ENCODE measurements at regions not wholly inside any gene's neighbourhood (a gene's known extent, or its start where the extent isn't known, plus 50 kb on each side); places are given as distances from the start of the nearest gene placed in this dataset.

- Histone ChIP-seq H3K36me3 (ENCODE audit: insufficient read depth, low read length) (no peaks in the 10 kb centered on the region), H3K4me2 (ENCODE audit: low read length) (no peak overlapping the region), H3K4me1 (ENCODE audit: insufficient read depth, low read length) (peaks cover 51% of the 10 kb centered on the region), H3K27me3 (ENCODE audit: insufficient read depth, low read length) (no peaks in the 10 kb centered on the region), H3K9me3 (ENCODE audit: insufficient read depth, low read depth, low read length) (no peaks in the 10 kb centered on the region), H3K79me2 (ENCODE audit: insufficient read depth, low read length) (peaks cover 57% of the 10 kb centered on the region), H3K27ac (ENCODE audit: low read depth, low read length) (no peak overlapping the region), H2AFZ (ENCODE audit: low read depth, low read length) (no peak overlapping the region), H4K20me1 (ENCODE audit: insufficient read depth, low read length) (no peaks in the 10 kb centered on the region), H3K4me3 (ENCODE audit: insufficient read depth, low read depth, low read length) (no peak overlapping the region), H3K9ac (ENCODE audit: low read length) (no peak overlapping the region)
- no peaks in the 10 kb centered on the region for H3K9me3 Mint-ChIP-seq (ENCODE audit: unreplicated experiment)
- peaks cover 57% of the 10 kb centered on the region for H3K4me1 Mint-ChIP-seq (ENCODE audit: low read depth, unreplicated experiment)
- DNase-seq (ENCODE audit: low read depth) (no peak), FAIRE-seq (no peak)
- no peak overlapping the region for H3K4me3 Mint-ChIP-seq (ENCODE audit: unreplicated experiment)
- peak overlapping the region; percentile 27 for H3K27ac Mint-ChIP-seq (ENCODE audit: unreplicated experiment)
- H3K27me3 Mint-ChIP-seq (ENCODE audit: low read depth, unreplicated experiment) = no peaks in the 10 kb centered on the region
- H3K36me3 Mint-ChIP-seq (ENCODE audit: low read depth, unreplicated experiment) = peaks cover 2% of the 10 kb centered on the region
- TF ChIP-seq EZH2 (IDR thresholded peaks at IDR 0.05; ENCODE audit: insufficient read depth, low read length) (no peak), CTCF (IDR thresholded peaks at IDR 0.05; ENCODE audit: insufficient read depth, low read depth, low read length) (no peak)
These were observed 144.9 kb downstream of the SOX4 start for GRCh38 chr6:21738180-21739094.

GRCh38 chr6:21739241-21739640 lies 145.7 kb downstream of the SOX4 start:
- no peak for TF ChIP-seq EZH2 (IDR thresholded peaks at IDR 0.05; ENCODE audit: insufficient read depth, low read length)
- no peak for TF ChIP-seq CTCF (IDR thresholded peaks at IDR 0.05; ENCODE audit: insufficient read depth, low read depth, low read length)
- Histone ChIP-seq H3K4me2 (ENCODE audit: low read length) (peak overlapping the region; percentile 37), H3K36me3 (ENCODE audit: insufficient read depth, low read length) (no peaks in the 10 kb centered on the region), H4K20me1 (ENCODE audit: insufficient read depth, low read length) (no peaks in the 10 kb centered on the region), H3K27me3 (ENCODE audit: insufficient read depth, low read length) (no peaks in the 10 kb centered on the region), H3K4me1 (ENCODE audit: insufficient read depth, low read length) (peaks cover 43% of the 10 kb centered on the region), H2AFZ (ENCODE audit: low read depth, low read length) (no peak overlapping the region), H3K79me2 (ENCODE audit: insufficient read depth, low read length) (peaks cover 52% of the 10 kb centered on the region), H3K9ac (ENCODE audit: low read length) (no peak overlapping the region), H3K9me3 (ENCODE audit: insufficient read depth, low read depth, low read length) (no peaks in the 10 kb centered on the region), H3K4me3 (ENCODE audit: insufficient read depth, low read depth, low read length) (no peak overlapping the region), H3K27ac (ENCODE audit: low read depth, low read length) (no peak overlapping the region)
- Mint-ChIP-seq H3K27me3 (ENCODE audit: low read depth, unreplicated experiment) (no peaks in the 10 kb centered on the region), H3K4me1 (ENCODE audit: low read depth, unreplicated experiment) (peaks cover 49% of the 10 kb centered on the region), H3K36me3 (ENCODE audit: low read depth, unreplicated experiment) (peaks cover 2% of the 10 kb centered on the region), H3K9me3 (ENCODE audit: unreplicated experiment) (no peaks in the 10 kb centered on the region), H3K4me3 (ENCODE audit: unreplicated experiment) (no peak overlapping the region), H3K27ac (ENCODE audit: unreplicated experiment) (peak overlapping the region; percentile 9)
- DNase-seq (ENCODE audit: low read depth) (no peak), FAIRE-seq (no peak)

DNA sequence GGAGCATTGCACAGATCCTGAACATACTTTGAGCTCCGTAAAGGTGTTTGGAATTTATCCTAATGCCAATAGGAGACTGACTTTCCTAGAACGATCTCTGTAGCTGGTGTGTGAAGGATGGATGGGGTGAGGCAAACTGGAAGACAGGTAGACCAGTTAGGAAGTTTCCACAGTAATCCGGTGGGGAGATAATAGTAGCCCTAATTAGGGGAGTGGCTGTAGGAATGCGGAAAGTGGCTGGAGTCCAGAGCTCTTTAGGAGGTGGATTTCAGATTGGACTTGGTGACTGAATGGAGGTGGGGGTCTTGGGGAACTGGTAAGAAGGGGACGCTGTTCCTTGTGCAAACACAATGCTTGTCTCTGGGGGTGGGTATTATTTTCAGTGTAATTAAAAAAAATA lies 146.3 kb downstream of the SOX4 start:
- Mint-ChIP-seq H3K27me3 (ENCODE audit: low read depth, unreplicated experiment) (no peaks in the 10 kb centered on the region), H3K36me3 (ENCODE audit: low read depth, unreplicated experiment) (peaks cover 2% of the 10 kb centered on the region), H3K9me3 (ENCODE audit: unreplicated experiment) (no peaks in the 10 kb centered on the region), H3K4me3 (ENCODE audit: unreplicated experiment) (peak overlapping the region; percentile 2), H3K4me1 (ENCODE audit: low read depth, unreplicated experiment) (peaks cover 46% of the 10 kb centered on the region), H3K27ac (ENCODE audit: unreplicated experiment) (peak overlapping the region; percentile 9)
- Histone ChIP-seq H3K4me2 (ENCODE audit: low read length) (peak overlapping the region; percentile 37), H3K4me3 (ENCODE audit: insufficient read depth, low read depth, low read length) (no peak overlapping the region), H3K36me3 (ENCODE audit: insufficient read depth, low read length) (no peaks in the 10 kb centered on the region), H2AFZ (ENCODE audit: low read depth, low read length) (no peak overlapping the region), H3K27me3 (ENCODE audit: insufficient read depth, low read length) (no peaks in the 10 kb centered on the region), H3K9me3 (ENCODE audit: insufficient read depth, low read depth, low read length) (no peaks in the 10 kb centered on the region), H3K4me1 (ENCODE audit: insufficient read depth, low read length) (peaks cover 41% of the 10 kb centered on the region), H3K9ac (ENCODE audit: low read length) (no peak overlapping the region), H3K27ac (ENCODE audit: low read depth, low read length) (peak overlapping the region; percentile 76), H4K20me1 (ENCODE audit: insufficient read depth, low read length) (no peaks in the 10 kb centered on the region), H3K79me2 (ENCODE audit: insufficient read depth, low read length) (peaks cover 50% of the 10 kb centered on the region)
- FAIRE-seq = peak; percentile 17
- TF ChIP-seq CTCF (IDR thresholded peaks at IDR 0.05; ENCODE audit: insufficient read depth, low read depth, low read length) (no peak), EZH2 (IDR thresholded peaks at IDR 0.05; ENCODE audit: insufficient read depth, low read length) (no peak)
- no peak for DNase-seq (ENCODE audit: low read depth)
